RCC 7860 (cell line): ENCODE measurements at regions not wholly inside any gene's neighbourhood (a gene's known extent, or its start where the extent isn't known, plus 50 kb on each side); places are given as distances from the start of the nearest gene placed in this dataset.

Experiments used
- DNase-seq: peaks from one replicate; pipeline ENCODE4 v3.0.0-alpha.2; 2015; ENCODE audit warnings: low spot score
- FAIRE-seq: peaks from 2 replicates; lab custom pipeline; 2012; peaks lifted over from hg19 to GRCh38; lab: Jason Lieb, UNC

DNA sequence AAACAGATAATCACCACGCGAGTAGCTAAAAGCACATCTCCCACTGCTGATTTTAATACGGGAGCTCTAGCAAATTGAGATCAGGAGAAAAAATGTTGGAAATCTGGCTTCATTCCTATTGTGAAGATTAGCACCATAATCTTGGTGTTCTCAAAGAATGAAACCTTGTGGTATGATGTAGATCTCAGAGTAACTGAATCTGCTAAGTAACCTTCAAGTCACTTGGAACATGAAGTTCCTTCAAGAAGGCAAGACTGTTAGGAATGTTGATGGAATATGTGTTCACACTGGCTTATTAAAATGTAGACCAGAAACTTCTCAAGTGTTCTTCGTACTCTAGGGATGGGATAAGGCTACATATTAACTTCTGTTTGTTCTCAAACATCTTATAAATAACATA, 117.4 kb upstream of the CHRM3 start:
- no peak for DNase-seq
- no peak for FAIRE-seq

DNA sequence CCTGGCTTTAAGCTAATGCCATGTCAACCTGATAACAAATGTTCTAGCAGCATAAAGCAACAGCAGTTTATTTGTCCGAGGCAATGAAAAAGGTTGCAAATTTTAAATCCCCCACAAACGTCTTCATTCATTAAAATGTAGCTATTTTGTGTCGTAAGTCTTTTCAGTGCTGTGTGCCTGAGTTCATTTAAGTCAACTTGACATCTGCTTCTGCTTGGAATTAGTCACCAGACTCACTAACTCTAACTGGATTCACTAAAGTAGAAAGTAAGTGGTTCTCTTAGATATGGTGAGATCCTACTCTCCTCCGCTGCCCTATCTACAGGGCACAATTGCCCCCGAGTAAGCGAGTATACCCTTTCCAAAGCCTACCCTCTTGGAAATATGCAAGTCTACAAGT, 118.4 kb upstream of the CHRM3 start:
- DNase-seq (no peak), FAIRE-seq (no peak)

DNA sequence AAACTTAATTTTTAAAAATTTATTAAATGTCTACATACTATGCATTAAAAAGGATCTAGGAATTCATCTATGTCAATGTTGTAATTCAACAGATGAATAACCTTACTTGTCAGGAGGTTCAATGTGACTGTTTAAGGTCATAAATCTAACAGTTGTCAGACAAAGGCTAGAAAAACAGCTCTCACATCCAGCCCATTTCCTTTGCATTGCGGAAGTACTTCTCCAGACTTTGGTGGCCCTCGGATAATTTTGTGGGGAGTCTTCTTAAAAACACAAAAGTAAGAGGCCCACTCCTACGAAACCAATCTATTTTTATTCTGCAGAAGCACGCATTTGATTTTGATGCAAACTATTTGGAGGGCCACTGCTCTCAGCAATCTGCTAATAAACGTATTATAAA, 122.6 kb upstream of the CHRM3 start:
- DNase-seq (no peak), FAIRE-seq (no peak)

DNA sequence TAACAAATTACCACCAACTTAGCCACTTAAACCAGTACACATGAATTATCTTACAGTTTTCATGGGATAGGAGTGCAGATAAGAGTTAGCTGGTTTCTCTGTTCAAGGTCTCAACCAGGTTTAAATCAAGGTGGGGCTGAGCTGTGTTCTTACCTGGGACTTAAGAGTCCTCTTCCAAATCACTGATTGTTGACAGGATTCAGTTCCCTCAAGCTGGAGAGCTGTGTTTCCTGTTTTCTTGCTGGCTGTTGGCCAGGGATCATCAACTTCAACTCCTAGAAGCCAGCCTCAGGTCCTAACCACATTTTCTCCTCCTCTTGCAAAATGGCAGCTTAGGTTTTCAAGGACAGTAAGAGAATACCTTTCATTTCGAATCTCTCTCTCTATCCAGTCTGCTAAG, 123.8 kb upstream of the CHRM3 start:
- no peak for DNase-seq
- FAIRE-seq, result no peak

DNA sequence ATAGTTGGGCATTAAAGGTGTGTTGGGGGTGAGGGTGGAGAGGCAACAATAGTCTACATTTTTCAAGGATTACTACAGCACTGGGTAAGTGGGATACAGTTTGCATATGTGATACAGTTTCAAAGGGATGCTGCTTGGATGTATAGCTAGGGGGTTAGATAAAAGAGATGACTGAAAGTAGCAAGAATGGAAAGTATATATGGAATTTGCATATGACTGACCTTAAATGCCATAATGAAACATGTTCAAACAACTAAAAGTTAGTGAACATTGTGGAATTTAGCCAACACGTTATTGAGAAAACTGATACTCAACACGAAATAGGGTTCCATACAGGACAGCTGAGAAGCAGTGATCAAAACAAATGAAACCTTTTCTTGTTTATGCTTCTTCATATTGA, 124.8 kb upstream of the CHRM3 start:
- FAIRE-seq, result no peak

DNA sequence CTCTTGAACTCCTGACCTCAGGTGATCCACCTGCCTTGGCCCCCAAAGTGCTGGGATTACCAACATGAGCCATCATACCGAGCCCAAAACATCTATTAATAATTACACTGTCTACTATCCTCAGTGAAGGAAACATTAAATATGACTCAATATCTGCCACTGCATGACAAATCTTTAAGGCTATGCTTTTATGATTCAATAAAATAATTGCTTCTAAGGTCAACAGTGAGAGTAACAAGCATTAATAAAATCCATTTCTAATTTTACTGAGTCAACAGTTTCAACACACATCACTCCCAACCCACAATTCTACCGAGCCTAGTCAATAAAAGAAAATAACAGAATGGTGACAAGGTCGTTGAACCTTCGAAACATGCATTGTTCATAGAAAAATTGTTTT, 125.5 kb upstream of the CHRM3 start:
- FAIRE-seq (no peak), DNase-seq (no peak)

More for the DNA sequence above, 124.8 kb upstream of the CHRM3 start:
- no peak for DNase-seq

DNA sequence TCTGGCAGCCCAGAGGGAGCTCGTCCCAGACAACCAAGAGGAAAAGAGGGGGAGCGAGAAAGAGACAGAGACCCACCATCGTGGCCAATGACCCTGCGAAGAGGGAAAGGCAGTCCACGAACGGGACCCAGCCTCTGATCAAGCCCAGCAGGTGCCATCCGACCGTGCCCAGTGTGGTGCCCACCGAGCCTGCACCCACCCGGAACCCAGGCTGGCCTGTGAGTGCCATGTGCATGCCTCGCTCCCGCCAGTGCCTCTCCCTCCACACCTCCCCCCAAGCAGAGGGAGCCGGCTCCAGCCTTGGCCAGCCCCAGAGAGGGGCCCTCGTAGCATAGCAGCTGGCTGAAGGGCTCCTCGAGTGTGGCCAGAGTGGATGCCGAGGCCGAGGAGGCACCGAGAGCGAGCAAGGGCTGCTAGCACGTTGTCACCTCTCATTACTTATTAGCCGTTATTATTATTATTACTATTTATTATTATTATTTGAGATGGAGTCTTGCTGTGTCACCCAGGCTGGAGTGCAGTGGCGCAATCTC, 130.7 kb upstream of the CHRM3 start:
- no peak for FAIRE-seq
- DNase-seq, result no peak

DNA sequence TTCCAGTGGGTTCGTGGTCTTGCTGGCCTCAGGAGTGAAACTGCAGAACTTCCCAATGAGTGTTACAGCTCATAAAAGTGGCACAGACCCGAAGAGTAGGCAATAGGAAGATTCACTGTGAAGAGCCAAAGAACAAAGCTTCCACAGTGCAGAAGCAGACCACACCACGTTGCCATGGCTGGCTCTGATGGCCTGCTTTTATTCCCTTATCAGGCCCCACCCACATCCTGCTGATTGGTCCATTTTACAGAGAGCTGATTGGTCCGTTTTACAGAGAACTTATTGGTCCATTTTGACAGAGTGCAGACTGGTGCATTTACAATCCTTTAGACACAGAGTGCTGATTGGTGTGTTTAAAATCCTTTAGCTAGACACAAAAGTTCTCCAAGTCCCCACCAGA, 131.4 kb upstream of the CHRM3 start:
- no peak for DNase-seq

DNA sequence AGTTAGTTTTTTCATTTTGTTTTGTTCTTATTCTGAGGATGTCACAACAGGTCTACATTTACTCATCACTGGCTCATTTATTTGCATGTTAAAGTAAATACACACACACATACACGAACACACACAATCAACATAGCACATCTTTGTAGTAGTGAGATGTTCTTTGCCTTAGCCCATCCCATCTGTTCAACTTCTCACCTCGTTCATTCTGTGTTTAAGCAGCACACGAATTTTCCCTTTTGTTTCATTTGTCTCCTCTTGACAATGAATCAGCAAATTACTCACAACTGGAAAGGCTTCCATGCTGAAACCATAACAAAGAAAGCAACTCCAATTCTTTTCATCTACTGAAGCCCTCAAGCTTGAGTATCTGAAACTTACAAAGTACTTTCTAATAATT, 133.3 kb upstream of the CHRM3 start:
- no peak for FAIRE-seq
- no peak for DNase-seq

More for the DNA sequence above, 131.4 kb upstream of the CHRM3 start:
- no peak for FAIRE-seq

DNA sequence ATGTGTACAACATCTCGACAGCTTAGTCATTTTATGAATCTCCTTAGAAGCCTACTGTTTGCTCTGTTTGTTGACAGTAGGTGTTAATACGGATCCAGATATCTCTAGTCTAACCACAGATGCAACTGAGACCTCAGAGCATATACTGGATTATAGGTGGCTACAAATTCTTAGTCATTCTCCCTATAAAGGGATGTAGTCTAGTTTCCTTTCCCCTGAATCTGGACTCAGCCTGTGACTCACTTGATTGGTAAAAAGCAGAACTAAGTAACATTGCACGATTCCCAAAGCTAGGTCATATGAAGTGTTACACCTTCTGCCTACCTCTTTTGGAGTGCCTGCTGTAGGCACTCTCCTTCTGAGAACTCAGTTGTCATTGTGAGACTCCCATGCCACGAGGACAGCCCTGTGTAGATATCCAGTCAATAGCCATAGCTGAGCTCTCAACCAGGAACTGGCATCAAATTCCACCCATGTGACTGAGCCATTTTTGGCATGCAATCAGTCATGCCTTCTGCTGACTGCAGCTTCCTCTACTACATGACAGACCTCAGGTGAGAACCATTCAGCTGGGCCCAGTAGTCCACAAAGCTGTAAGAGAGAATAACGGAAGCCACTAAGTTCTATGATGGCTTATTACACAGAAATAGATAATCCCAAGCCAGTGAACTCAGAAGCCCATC, 135.9 kb upstream of the CHRM3 start:
- FAIRE-seq (no peak), DNase-seq (no peak)

DNA sequence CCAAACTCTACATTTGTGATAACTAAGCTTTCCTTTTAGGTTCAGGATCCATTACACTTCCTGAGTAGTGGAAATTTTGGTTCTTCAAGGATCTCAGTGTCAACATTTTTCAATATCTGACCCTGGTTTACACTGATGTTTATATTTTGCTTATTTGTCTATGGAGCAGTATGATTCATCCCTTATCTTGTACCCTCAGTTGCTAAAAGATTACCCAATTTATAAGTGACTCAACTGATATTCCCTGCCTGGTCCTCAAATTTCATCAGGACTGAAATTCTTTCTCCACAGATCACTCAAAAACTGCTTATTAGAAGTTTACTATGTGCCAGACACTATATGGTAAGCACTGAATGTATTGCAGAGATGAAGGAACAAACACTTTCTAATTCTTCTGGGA, 139.1 kb upstream of the CHRM3 start:
- DNase-seq (no peak), FAIRE-seq (no peak)

DNA sequence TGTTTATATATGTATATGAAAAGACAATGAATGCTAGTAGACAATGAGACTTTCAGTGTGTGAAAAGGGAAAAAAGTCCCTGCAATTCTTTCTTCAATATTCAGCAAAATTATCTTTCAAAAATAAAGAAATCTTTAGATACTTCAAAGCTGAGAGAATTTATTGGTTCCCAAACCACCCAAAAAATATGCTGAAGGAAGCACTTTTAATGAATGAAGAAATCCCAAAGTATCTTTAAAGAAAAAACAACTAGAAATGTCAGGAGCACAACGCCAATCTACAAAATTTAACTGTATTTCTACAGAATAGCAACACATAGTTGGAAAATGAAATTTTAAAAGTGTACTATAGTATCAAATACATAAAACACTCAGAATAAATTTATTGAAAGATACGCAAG, 142.3 kb upstream of the CHRM3 start:
- DNase-seq (no peak), FAIRE-seq (no peak)

DNA sequence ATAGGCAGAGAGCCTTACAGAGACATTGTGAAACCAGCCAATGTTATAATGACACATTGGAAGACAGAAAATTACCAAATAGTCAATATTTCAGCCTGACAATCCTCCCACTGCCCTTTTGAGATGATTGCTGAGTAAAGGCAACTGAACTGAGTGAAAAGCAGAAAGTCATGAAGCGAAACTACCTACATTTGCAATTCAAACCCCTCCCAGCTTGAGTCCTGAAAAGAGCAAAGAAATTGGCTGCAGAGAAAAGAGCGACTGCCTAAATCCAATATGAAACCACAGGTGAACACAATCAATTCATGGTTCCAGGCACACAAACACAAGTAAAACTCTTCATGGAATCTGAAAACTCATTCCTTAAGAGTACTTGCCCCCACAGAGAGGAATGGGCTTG, 143.4 kb upstream of the CHRM3 start:
- FAIRE-seq (no peak), DNase-seq (no peak)

DNA sequence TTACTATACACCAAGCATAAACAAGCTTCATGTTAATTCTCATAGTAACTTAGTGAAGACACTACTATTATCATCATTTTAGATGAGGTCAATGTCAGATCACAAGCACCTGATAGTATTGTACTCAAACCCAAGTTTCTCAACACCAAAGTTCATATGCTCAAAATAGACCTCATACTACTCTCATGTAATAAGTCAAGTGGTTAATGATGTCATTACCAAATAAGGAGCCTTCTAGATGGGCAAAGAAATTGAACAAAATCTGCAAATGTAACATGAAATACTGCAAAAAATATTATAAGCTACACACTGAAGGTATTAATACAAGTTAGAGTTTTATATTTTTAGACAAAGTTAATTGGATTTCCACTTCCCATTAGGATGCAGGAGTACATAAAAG, 144.0 kb upstream of the CHRM3 start:
- DNase-seq (no peak), FAIRE-seq (no peak)

DNA sequence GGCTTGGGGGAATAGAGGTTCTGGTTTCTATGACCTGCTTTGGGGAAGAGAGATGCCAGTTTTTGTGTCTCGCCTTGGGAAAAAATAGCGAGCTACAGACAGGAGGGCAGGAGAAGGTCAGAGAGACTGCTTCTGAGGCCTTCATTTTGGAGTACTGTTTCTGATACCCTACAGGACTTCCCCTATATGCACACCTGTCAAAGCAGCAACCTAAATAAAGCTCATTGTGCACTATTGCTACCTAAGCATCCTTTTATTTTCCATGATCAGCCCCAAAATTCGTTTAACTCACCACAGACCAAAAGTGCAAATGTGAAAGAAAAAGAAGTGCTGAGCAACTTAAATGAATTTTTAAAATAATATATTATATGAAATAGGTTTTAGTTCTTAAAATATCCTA, 145.6 kb upstream of the CHRM3 start:
- no peak for DNase-seq
- no peak for FAIRE-seq

DNA sequence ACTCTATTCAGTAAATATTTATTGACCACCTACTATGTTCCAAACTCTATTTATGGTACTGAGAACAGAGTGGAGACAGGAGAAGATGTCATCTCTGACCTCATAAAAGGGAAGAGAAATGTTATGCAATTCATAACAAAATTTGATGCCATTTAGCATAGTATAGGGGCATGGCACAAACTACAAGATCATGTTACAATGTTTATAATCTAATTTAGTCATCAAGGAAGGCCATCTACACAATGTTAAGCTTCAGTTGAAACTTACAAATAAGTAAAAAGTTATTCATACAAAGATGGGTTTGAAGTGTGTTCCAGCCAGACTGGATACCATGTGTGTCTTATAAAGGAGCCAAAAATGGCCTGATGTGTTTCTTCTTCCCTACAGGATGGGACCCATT, 146.8 kb upstream of the CHRM3 start:
- DNase-seq (no peak), FAIRE-seq (no peak)

DNA sequence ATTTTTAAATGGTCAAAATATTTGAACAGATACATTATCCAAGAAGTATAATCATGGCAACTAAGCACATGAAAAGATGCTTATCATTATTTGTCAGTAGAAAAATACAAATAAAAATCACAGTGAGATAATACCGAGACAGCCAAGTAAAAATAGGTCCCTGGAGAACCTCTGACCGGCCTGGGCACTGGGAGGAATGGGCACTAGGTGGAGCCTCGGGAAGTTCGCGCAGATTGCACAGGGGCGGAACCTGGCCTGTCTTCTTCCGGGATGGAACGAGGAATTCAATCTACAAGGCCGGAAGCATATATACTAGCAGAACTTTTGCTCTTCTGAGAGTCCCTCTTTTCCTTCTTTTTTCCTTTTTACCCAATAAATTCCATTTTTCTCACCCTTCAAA, 148.5 kb upstream of the CHRM3 start:
- FAIRE-seq (no peak), DNase-seq (no peak)

DNA sequence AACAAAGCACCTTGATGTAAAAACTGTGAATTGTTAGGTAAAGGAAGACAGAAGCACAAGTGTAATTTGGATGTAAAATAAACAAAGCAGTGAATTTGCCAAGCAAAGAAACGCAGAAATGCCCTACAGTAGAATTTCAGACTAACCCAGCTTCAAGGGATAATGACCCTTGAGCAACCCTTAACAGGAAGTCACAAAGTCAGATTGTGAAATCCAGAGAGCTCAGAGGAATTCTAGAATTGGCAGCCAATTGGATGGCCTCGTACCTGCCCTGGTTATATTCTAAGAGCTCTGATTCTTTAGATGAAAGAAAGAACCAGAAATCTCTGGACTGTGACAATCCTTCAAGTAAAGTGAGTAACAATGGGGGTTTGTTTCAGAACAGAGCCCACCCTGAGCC, 152.7 kb upstream of the CHRM3 start:
- FAIRE-seq (no peak), DNase-seq (no peak)

DNA sequence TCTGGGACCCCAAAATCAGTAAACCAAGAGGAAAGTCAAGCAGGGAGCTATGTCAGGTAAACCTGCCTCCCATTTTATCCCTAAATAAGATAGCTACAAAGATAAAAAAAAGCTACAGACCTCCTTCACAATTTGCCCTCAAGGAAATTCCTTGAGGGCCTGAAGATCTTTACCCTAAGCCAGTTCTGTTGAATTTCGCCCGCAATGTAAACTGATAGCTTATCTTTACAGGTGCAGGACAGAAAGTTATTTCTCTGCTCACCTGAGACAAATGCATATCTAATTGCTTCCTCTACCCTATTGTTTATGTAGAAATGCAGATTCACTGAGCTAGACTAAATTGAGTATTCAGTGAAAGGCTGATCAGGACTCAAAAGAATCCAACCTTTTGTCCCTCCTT, 153.4 kb upstream of the CHRM3 start:
- FAIRE-seq (no peak), DNase-seq (no peak)

DNA sequence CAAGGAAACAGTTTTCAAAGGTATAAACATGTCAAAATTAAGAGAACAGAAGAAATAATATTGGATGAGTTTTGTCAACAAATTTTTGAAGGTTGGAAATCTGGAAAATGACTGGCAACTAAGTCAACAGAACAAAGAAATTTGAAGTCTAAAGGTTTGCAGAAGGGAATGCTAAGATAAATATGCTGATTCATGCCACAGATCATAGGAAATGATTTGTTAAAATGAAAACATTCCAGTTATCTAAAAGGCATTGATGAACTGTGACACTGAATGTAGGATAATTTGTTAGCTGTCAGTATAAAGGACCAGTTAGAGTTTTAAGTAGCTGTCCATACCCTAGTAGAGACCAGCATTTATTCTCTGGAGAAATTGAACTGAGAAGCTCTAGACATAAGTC, 157.9 kb upstream of the CHRM3 start:
- FAIRE-seq, result no peak
- no peak for DNase-seq

DNA sequence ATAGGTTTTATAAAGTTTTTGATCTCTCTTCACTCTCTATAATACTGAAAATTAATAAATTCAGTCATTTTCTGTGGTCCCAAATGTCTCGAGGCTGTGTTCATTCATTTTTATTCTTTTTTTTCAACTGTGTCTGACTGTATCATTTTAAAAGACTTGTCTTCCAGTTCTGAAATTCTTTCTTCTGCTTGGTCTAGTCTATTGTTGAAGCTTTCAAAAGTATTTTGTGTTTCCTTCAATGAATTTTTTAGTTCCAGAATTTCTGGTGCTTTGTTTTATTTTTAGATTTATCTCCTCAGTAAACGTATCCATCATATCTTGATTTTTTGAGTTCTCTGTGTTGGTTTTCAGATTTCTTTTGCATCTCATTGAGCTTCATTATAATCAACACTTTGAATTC, 161.0 kb upstream of the CHRM3 start:
- no peak for FAIRE-seq

DNA sequence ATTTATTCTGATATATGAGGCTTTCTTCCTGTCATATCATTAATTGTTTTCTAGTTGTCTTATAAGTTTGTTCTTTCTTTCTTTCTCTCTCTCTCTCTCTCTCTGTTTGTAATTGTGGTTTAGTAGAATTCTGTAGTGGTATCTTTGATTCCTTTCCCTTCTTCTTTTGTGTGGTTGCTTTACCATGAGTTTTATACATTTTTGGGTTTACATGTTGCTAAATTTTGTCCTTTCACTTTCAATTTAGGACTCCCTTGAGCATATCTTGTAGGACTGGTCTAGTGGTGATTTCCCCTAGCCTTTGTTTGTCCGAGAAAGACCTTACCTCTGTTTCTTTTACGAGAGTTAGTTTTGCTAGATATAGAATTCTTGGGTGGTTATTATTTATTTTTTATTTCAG, 162.3 kb upstream of the CHRM3 start:
- FAIRE-seq, result no peak
- no peak for DNase-seq

More for the DNA sequence above, 161.0 kb upstream of the CHRM3 start:
- DNase-seq, result no peak

DNA sequence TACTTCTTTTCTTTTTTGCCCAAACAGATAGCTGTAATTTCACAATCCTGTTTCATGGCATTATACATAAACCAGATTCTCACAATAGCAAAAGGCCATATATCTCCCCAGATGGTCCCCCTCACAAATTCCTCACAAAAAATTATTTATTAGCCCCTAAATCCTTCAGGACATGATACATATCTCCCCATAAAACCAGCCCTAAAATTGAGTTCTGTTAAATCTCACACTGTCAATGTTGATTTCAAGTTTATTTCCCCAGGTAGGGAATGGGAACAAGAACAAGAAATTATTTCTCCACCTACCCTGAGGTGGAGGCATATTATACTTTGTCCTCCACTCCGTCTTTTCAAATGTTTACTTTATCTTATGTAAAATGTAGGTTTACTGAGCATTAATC, 163.4 kb upstream of the CHRM3 start:
- no peak for FAIRE-seq
- DNase-seq, result no peak
